WTC11 (cell line): ENCODE measurements at regions not wholly inside any gene's neighbourhood (a gene's known extent, or its start where the extent isn't known, plus 50 kb on each side); places are given as distances from the start of the nearest gene placed in this dataset.

ENCODE experiments used
- ATF3 ChIP-seq: sonication (generic); formaldehyde crosslinking; conservative IDR thresholded peaks from 2 replicates; pipeline ENCODE4 v1.8.1; 2022; ENCODE audit warnings: mild to moderate bottlenecking, missing genetic modification reagents
- ATF6 ChIP-seq: sonication (generic); formaldehyde crosslinking; IDR thresholded peaks from 2 replicates; pipeline ENCODE4 v1.8.1; 2023; ENCODE audit warnings: mild to moderate bottlenecking, missing genetic modification reagents
- CREB1 ChIP-seq: sonication (generic); formaldehyde crosslinking; IDR thresholded peaks from 2 replicates; pipeline ENCODE4 v1.8.0; 2023; ENCODE audit warnings: mild to moderate bottlenecking, missing genetic modification reagents
- CREM ChIP-seq: sonication (generic); formaldehyde crosslinking; IDR thresholded peaks from 2 replicates; pipeline ENCODE4 v1.8.1; 2022; ENCODE audit warnings: mild to moderate bottlenecking, missing genetic modification reagents, moderate library complexity
- E2F5 ChIP-seq: sonication (generic); formaldehyde crosslinking; IDR thresholded peaks from 2 replicates; pipeline ENCODE4 v1.8.1; 2022; ENCODE audit warnings: mild to moderate bottlenecking, moderate library complexity, missing genetic modification reagents
- NFE2L1 ChIP-seq: sonication (generic); formaldehyde crosslinking; IDR thresholded peaks from 2 replicates; pipeline ENCODE4 v1.8.1; 2023; ENCODE audit warnings: missing genetic modification reagents
- NFYB ChIP-seq: sonication (generic); formaldehyde crosslinking; conservative IDR thresholded peaks from 2 replicates; pipeline ENCODE4 v1.8.0; 2022; ENCODE audit warnings: low read depth, missing genetic modification reagents
- RELA ChIP-seq: sonication (generic); formaldehyde crosslinking; IDR thresholded peaks from 2 replicates; pipeline ENCODE4 v1.8.1; 2022; ENCODE audit warnings: missing genetic modification reagents, mild to moderate bottlenecking, borderline replicate concordance
- ZNF317 ChIP-seq: sonication (generic); formaldehyde crosslinking; IDR thresholded peaks from 2 replicates; pipeline ENCODE4 v1.8.1; 2023; ENCODE audit warnings: low read depth, mild to moderate bottlenecking, moderate library complexity, missing genetic modification reagents, borderline replicate concordance
- TF ChIP-seq, protein P1 (sequence below): fragments of 200-600 bp; IDR thresholded peaks from 2 replicates; pipeline ENCODE4 v1.8.0; 2022; ENCODE audit warnings: antibody characterized with exemption
- TF ChIP-seq, protein P2 (sequence below): sonication (generic); formaldehyde crosslinking; IDR thresholded peaks from 2 replicates; pipeline ENCODE4 v1.8.1; 2022; ENCODE audit warnings: low read depth, mild to moderate bottlenecking, moderate library complexity, missing genetic modification reagents, borderline replicate concordance
- TF ChIP-seq, protein P3 (sequence below): sonication (generic); formaldehyde crosslinking; conservative IDR thresholded peaks from 2 replicates; pipeline ENCODE4 v1.8.1; 2023; ENCODE audit warnings: mild to moderate bottlenecking, low read depth, missing genetic modification reagents, moderate library complexity
- TF ChIP-seq, protein P4 (sequence below): sonication (generic); formaldehyde crosslinking; IDR thresholded peaks from 2 replicates; pipeline ENCODE4 v1.8.0; 2022; ENCODE audit warnings: mild to moderate bottlenecking, missing genetic modification reagents
- TF ChIP-seq, protein P5 (sequence below): sonication (generic); formaldehyde crosslinking; IDR thresholded peaks from 2 replicates; pipeline ENCODE4 v1.8.1; 2023; ENCODE audit warnings: mild to moderate bottlenecking, moderate library complexity, missing genetic modification reagents

DNA sequence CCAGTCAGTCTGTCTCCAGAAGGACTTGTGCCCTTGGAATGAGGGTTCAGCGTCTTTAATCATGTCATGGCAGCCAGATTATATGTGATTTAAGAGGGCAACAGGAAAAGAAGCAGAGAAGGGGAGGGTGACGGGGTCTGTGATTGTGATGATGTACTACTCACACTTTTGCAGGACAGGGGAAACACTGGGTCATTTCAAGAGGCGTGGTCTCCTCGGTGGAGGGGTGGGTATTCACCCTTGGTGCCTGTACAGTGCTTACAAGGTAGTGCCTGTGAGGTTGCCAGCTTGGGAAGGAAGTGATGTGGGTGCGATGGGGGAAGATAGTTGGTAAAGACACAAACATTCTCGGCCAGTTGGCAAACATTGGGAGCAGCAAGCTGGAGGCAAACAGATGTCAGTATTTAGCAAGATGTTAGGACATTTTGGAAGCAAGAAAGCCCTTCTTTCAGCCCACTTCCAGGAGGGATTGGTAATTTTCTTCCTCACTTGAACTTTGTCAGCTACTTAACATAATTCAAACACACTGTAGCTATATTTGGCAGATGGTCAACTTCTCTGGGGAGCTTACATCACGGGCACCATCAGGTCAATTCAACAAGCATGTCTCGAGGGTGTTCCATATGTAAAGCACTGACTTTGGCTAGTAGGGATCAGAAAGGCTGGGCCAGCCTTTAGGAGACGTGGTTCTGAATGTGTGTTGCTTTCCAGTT is 71.4 kb upstream of the ROPN1 start:
- TF ChIP-seq, protein P1, sequence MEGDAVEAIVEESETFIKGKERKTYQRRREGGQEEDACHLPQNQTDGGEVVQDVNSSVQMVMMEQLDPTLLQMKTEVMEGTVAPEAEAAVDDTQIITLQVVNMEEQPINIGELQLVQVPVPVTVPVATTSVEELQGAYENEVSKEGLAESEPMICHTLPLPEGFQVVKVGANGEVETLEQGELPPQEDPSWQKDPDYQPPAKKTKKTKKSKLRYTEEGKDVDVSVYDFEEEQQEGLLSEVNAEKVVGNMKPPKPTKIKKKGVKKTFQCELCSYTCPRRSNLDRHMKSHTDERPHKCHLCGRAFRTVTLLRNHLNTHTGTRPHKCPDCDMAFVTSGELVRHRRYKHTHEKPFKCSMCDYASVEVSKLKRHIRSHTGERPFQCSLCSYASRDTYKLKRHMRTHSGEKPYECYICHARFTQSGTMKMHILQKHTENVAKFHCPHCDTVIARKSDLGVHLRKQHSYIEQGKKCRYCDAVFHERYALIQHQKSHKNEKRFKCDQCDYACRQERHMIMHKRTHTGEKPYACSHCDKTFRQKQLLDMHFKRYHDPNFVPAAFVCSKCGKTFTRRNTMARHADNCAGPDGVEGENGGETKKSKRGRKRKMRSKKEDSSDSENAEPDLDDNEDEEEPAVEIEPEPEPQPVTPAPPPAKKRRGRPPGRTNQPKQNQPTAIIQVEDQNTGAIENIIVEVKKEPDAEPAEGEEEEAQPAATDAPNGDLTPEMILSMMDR = no peak
- TF ChIP-seq ATF6 = no peak
- no peak for TF ChIP-seq RELA
- TF ChIP-seq, protein P2, sequence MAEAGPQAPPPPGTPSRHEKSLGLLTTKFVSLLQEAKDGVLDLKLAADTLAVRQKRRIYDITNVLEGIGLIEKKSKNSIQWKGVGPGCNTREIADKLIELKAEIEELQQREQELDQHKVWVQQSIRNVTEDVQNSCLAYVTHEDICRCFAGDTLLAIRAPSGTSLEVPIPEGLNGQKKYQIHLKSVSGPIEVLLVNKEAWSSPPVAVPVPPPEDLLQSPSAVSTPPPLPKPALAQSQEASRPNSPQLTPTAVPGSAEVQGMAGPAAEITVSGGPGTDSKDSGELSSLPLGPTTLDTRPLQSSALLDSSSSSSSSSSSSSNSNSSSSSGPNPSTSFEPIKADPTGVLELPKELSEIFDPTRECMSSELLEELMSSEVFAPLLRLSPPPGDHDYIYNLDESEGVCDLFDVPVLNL (CRISPR knock-in tag) = no peak
- no peak for TF ChIP-seq ATF3
- TF ChIP-seq, protein P3, sequence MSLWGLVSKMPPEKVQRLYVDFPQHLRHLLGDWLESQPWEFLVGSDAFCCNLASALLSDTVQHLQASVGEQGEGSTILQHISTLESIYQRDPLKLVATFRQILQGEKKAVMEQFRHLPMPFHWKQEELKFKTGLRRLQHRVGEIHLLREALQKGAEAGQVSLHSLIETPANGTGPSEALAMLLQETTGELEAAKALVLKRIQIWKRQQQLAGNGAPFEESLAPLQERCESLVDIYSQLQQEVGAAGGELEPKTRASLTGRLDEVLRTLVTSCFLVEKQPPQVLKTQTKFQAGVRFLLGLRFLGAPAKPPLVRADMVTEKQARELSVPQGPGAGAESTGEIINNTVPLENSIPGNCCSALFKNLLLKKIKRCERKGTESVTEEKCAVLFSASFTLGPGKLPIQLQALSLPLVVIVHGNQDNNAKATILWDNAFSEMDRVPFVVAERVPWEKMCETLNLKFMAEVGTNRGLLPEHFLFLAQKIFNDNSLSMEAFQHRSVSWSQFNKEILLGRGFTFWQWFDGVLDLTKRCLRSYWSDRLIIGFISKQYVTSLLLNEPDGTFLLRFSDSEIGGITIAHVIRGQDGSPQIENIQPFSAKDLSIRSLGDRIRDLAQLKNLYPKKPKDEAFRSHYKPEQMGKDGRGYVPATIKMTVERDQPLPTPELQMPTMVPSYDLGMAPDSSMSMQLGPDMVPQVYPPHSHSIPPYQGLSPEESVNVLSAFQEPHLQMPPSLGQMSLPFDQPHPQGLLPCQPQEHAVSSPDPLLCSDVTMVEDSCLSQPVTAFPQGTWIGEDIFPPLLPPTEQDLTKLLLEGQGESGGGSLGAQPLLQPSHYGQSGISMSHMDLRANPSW (CRISPR knock-in tag) = no peak
- no peak for TF ChIP-seq NFE2L1 (CRISPR knock-in tag)
- TF ChIP-seq E2F5 (CRISPR knock-in tag) = no peak
- TF ChIP-seq, protein P4, sequence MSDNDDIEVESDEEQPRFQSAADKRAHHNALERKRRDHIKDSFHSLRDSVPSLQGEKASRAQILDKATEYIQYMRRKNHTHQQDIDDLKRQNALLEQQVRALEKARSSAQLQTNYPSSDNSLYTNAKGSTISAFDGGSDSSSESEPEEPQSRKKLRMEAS (CRISPR knock-in tag) = no peak
- no peak for TF ChIP-seq CREB1
- TF ChIP-seq, protein P5, sequence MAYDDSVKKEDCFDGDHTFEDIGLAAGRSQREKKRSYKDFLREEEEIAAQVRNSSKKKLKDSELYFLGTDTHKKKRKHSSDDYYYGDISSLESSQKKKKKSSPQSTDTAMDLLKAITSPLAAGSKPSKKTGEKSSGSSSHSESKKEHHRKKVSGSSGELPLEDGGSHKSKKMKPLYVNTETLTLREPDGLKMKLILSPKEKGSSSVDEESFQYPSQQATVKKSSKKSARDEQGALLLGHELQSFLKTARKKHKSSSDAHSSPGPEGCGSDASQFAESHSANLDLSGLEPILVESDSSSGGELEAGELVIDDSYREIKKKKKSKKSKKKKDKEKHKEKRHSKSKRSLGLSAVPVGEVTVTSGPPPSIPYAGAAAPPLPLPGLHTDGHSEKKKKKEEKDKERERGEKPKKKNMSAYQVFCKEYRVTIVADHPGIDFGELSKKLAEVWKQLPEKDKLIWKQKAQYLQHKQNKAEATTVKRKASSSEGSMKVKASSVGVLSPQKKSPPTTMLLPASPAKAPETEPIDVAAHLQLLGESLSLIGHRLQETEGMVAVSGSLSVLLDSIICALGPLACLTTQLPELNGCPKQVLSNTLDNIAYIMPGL (CRISPR knock-in tag) = no peak
- no peak for TF ChIP-seq NFYB (CRISPR knock-in tag)
- no peak for TF ChIP-seq CREM (CRISPR knock-in tag)
- TF ChIP-seq ZNF317 (CRISPR knock-in tag) = no peak
